KMS-11 (cell line): ENCODE measurements at regions not wholly inside any gene's neighbourhood (a gene's known extent, or its start where the extent isn't known, plus 50 kb on each side); places are given as distances from the start of the nearest gene placed in this dataset.

Source experiments
- H2AFZ ChIP-seq: fragments of 200-600 bp; sonication (generic); 2 replicates; pipeline ENCODE4 v1.6.1; 2016; ENCODE audit warnings: antibody characterized with exemption, mixed run types, low read depth
- H3K27ac ChIP-seq: fragments of 200-600 bp; sonication (generic); 2 replicates; pipeline ENCODE4 v1.6.1; 2016; ENCODE audit warnings: mild to moderate bottlenecking, mixed run types
- H3K27me3 ChIP-seq: fragments of 200-600 bp; sonication (generic); 2 replicates; pipeline ENCODE4 v1.6.1; 2017; ENCODE audit warnings: mild to moderate bottlenecking, low read depth, mixed run types, moderate library complexity; ENCODE audit not compliant: insufficient read depth
- H3K36me3 ChIP-seq: fragments of 200-600 bp; sonication (generic); 2 replicates; pipeline ENCODE4 v1.6.1; 2017; ENCODE audit warnings: mild to moderate bottlenecking, mixed run types; ENCODE audit not compliant: insufficient read depth
- H3K4me1 ChIP-seq: fragments of 200-600 bp; sonication (generic); 2 replicates; pipeline ENCODE4 v1.6.1; 2016; ENCODE audit warnings: mild to moderate bottlenecking, low read depth, mixed run types; ENCODE audit not compliant: poor library complexity, severe bottlenecking
- H3K4me2 ChIP-seq: fragments of 200-600 bp; sonication (generic); 2 replicates; pipeline ENCODE4 v1.7.0; 2016; ENCODE audit warnings: mild to moderate bottlenecking, mixed run types
- H3K4me3 ChIP-seq: fragments of 200-600 bp; sonication (generic); IDR thresholded peaks from 2 replicates; pipeline ENCODE4 v1.6.1; 2017; ENCODE audit warnings: low read depth, low read length, mixed read lengths; ENCODE audit not compliant: insufficient read depth
- H3K79me2 ChIP-seq: fragments of 200-600 bp; sonication (generic); 2 replicates; pipeline ENCODE4 v1.6.1; 2016; ENCODE audit warnings: low read depth, mixed run types; ENCODE audit not compliant: insufficient read depth
- H3K9ac ChIP-seq: fragments of 200-600 bp; sonication (generic); 2 replicates; pipeline ENCODE4 v1.6.1; 2016; ENCODE audit warnings: mild to moderate bottlenecking, mixed run types
- H4K20me1 ChIP-seq: fragments of 200-600 bp; sonication (generic); 2 replicates; pipeline ENCODE4 v1.6.1; 2016; ENCODE audit warnings: mild to moderate bottlenecking, mixed run types; ENCODE audit not compliant: insufficient read depth
- TF ChIP-seq, protein P1 (sequence below): fragments of 200-600 bp; sonication (generic); conservative IDR thresholded peaks from 2 replicates; pipeline ENCODE4 v1.6.1; 2017; ENCODE audit warnings: low read depth, mild to moderate bottlenecking, antibody characterized with exemption, low read length, moderate library complexity, mixed read lengths

GRCh38 chr15:95664450-95664849 is 666.0 kb upstream of the NR2F2 start:
- peak overlapping the region; percentile 52 for H3K27ac ChIP-seq
- H3K4me1 ChIP-seq: peaks cover 50% of the 10 kb centered on the region
- H3K79me2 ChIP-seq: no peaks in the 10 kb centered on the region
- peak overlapping the region; percentile 57 for H3K4me2 ChIP-seq
- no peaks in the 10 kb centered on the region for H3K36me3 ChIP-seq
- TF ChIP-seq, protein P1, sequence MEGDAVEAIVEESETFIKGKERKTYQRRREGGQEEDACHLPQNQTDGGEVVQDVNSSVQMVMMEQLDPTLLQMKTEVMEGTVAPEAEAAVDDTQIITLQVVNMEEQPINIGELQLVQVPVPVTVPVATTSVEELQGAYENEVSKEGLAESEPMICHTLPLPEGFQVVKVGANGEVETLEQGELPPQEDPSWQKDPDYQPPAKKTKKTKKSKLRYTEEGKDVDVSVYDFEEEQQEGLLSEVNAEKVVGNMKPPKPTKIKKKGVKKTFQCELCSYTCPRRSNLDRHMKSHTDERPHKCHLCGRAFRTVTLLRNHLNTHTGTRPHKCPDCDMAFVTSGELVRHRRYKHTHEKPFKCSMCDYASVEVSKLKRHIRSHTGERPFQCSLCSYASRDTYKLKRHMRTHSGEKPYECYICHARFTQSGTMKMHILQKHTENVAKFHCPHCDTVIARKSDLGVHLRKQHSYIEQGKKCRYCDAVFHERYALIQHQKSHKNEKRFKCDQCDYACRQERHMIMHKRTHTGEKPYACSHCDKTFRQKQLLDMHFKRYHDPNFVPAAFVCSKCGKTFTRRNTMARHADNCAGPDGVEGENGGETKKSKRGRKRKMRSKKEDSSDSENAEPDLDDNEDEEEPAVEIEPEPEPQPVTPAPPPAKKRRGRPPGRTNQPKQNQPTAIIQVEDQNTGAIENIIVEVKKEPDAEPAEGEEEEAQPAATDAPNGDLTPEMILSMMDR: no peak
- no peak overlapping the region for H3K4me3 ChIP-seq
- no peak overlapping the region for H2AFZ ChIP-seq
- no peak overlapping the region for H3K9ac ChIP-seq
- no peaks in the 10 kb centered on the region for H3K27me3 ChIP-seq
- no peaks in the 10 kb centered on the region for H4K20me1 ChIP-seq

GRCh38 chr15:95669146-95669922 is 661.2 kb upstream of the NR2F2 start:
- TF ChIP-seq, protein P1: no peak

GRCh38 chr15:95674031-95674430 is 656.5 kb upstream of the NR2F2 start:
- Histone ChIP-seq H3K36me3 (no peaks in the 10 kb centered on the region), H2AFZ (no peak overlapping the region), H3K4me2 (no peak overlapping the region), H3K27ac (no peak overlapping the region), H3K27me3 (no peaks in the 10 kb centered on the region), H3K79me2 (no peaks in the 10 kb centered on the region), H4K20me1 (no peaks in the 10 kb centered on the region), H3K4me3 (no peak overlapping the region), H3K4me1 (peaks cover 20% of the 10 kb centered on the region), H3K9ac (no peak overlapping the region)
- TF ChIP-seq, protein P1: no peak

More at GRCh38 chr15:95669146-95669922, 661.2 kb upstream of the NR2F2 start:
- Histone ChIP-seq H3K27me3 (no peaks in the 10 kb centered on the region), H3K27ac (peak overlapping the region; percentile 64), H3K79me2 (no peaks in the 10 kb centered on the region), H3K9ac (peak overlapping the region; percentile 77), H3K4me1 (peaks cover 46% of the 10 kb centered on the region), H3K4me3 (no peak overlapping the region), H3K4me2 (peak overlapping the region; percentile 99), H4K20me1 (no peaks in the 10 kb centered on the region), H3K36me3 (no peaks in the 10 kb centered on the region), H2AFZ (peak overlapping the region; percentile 90)

DNA sequence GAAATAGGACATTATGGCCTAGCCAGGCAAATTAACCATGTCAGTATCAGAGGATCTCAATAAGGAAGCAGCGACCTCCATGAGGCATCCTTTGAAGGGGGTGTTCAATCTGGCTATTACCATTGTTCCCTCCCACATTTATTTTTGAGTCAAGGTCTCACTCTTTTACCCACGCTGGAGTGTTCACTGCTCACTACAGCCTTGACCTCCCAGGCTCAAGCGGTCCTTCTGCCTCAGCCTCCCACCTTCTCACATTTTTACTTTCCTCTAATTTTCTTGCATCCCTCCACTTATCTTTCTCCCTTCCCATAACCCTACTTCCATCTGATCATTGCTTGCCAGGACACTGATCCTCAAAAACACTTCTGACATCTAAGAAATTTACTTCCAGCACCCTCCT is 654.0 kb upstream of the NR2F2 start:
- Histone ChIP-seq H3K9ac (no peak overlapping the region), H3K27ac (no peak overlapping the region), H2AFZ (no peak overlapping the region), H3K4me1 (no peaks in the 10 kb centered on the region), H3K4me2 (no peak overlapping the region), H3K27me3 (no peaks in the 10 kb centered on the region), H4K20me1 (no peaks in the 10 kb centered on the region), H3K4me3 (no peak overlapping the region), H3K79me2 (no peaks in the 10 kb centered on the region), H3K36me3 (no peaks in the 10 kb centered on the region)
- TF ChIP-seq, protein P1: no peak
